Transverse colon (tissue), 4 donors: ENCODE measurements at regions not wholly inside any gene's neighbourhood (a gene's known extent, or its start where the extent isn't known, plus 50 kb on each side); places are given as distances from the start of the nearest gene placed in this dataset.

Source experiments
- EP300 ChIP-seq: sonication (generic); formaldehyde crosslinking; IDR thresholded peaks from one replicate; pipeline ENCODE4 v1.6.1; 2017; ENCODE audit warnings: antibody characterized with exemption, low read depth
- POLR2A ChIP-seq: fragments of 450-650 bp; IDR thresholded peaks from one replicate; pipeline ENCODE4 v1.6.1; 2016; ENCODE audit warnings: antibody characterized with exemption, mild to moderate bottlenecking, moderate library complexity
- POLR2AphosphoS5 ChIP-seq, 3 donors: sonication (generic); formaldehyde crosslinking; IDR thresholded peaks; one replicate each; pipeline ENCODE4 v1.6.1; 2016; ENCODE audit warnings: antibody characterized with exemption in 3 of 3
- TF ChIP-seq, protein P1 (sequence below), 5 experiments: fragments of 200-600 bp in 3 of 5; fragments of 450-650 bp in 2 of 5; sonication (generic) in 3 of 5; IDR thresholded peaks; 1 replicate in 2 of 5; 2 replicates in 3 of 5; pipeline ENCODE4 v1.5.1; 2016 to 2017; ENCODE audit warnings: antibody characterized with exemption in 5 of 5, inconsistent platforms in 3 of 5, mild to moderate bottlenecking in 2 of 5, moderate library complexity in 1 of 5

DNA sequence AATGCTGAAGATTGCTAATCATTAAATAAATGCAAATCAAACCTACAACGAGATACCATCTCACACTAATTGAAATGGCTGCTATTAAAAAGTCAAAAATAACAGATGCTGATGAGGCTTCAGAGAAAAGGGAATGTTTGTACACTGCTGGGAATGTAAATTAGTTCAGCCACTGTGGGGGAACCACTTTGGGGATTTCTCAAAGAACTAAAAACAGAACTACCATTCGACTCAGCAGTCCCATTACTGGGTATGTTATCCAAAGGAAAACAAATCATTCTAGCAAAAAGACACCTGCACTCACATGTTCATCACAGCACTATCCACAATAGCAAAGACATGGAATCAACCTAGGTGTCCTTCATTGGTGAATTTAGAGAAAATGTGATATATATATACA is 379.0 kb upstream of the CNTNAP2 start:
- TF ChIP-seq, protein P1, sequence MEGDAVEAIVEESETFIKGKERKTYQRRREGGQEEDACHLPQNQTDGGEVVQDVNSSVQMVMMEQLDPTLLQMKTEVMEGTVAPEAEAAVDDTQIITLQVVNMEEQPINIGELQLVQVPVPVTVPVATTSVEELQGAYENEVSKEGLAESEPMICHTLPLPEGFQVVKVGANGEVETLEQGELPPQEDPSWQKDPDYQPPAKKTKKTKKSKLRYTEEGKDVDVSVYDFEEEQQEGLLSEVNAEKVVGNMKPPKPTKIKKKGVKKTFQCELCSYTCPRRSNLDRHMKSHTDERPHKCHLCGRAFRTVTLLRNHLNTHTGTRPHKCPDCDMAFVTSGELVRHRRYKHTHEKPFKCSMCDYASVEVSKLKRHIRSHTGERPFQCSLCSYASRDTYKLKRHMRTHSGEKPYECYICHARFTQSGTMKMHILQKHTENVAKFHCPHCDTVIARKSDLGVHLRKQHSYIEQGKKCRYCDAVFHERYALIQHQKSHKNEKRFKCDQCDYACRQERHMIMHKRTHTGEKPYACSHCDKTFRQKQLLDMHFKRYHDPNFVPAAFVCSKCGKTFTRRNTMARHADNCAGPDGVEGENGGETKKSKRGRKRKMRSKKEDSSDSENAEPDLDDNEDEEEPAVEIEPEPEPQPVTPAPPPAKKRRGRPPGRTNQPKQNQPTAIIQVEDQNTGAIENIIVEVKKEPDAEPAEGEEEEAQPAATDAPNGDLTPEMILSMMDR (IDR thresholded peaks at IDR 0.05): no peak
- no peak for TF ChIP-seq POLR2A
- TF ChIP-seq POLR2AphosphoS5 (IDR thresholded peaks at IDR 0.05): no peak
- TF ChIP-seq EP300: no peak
